HL-60/S4 (cell line): ENCODE measurements at regions not wholly inside any gene's neighbourhood (a gene's known extent, or its start where the extent isn't known, plus 50 kb on each side); places are given as distances from the start of the nearest gene placed in this dataset.
"Not testable (repeated sequence)": the region's sequence is repeated elsewhere in the genome, so short reads cannot be mapped to it uniquely, and the experiment has no call there.

ENCODE experiments used
- in situ Hi-C: fragments of 300-500 bp; cut with MboI; formaldehyde crosslinking; loops from 2 replicates; pipeline ENCODE4 v1.14.3; 2022; ENCODE audit warnings: low sequenced_read_pairs

- in situ Hi-C loops: no loop called here
Observed at GRCh38 chrX:97995834-97996233, 1112.1 kb downstream of the RPA4 start.

GRCh38 chrX:98028691-98029090 is 1145.0 kb downstream of the RPA4 start:
- in situ Hi-C loops: no loop called here

- in situ Hi-C loops: no loop called here
Observed at GRCh38 chrX:98029861-98030260, 1146.2 kb downstream of the RPA4 start.

GRCh38 chrX:98057176-98057575 is 1173.5 kb downstream of the RPA4 start:
- in situ Hi-C loops: no loop called here

- in situ Hi-C loops: no loop called here
Observed at GRCh38 chrX:98065151-98065550, 1181.4 kb downstream of the RPA4 start.

GRCh38 chrX:98067611-98068010 is 1183.9 kb downstream of the RPA4 start:
- in situ Hi-C loops: no loop called here

- in situ Hi-C loops: no loop called here
Observed at GRCh38 chrX:98068024-98068580, 1184.4 kb downstream of the RPA4 start.

GRCh38 chrX:98071331-98071730 is 1187.6 kb downstream of the RPA4 start:
- in situ Hi-C loops: no loop called here

- in situ Hi-C loops: no loop called here
Observed at GRCh38 chrX:98077440-98077839, 1193.7 kb downstream of the RPA4 start.

- in situ Hi-C loops: no loop called here
Observed at GRCh38 chrX:98111684-98112083, 1228.0 kb downstream of the RPA4 start.

GRCh38 chrX:98114021-98114420 is 1230.3 kb downstream of the RPA4 start:
- in situ Hi-C loops: no loop called here

GRCh38 chrX:98141466-98141865 is 1257.8 kb downstream of the RPA4 start:
- in situ Hi-C loops: no loop called here

GRCh38 chrX:98191003-98191402 is 1307.3 kb downstream of the RPA4 start:
- in situ Hi-C loops: no loop called here

GRCh38 chrX:98194036-98194435 is 1310.3 kb downstream of the RPA4 start:
- in situ Hi-C loops: no loop called here

GRCh38 chrX:98203800-98204199 is 1320.1 kb downstream of the RPA4 start:
- in situ Hi-C loops: no loop called here

- in situ Hi-C loops: no loop called here
Observed at GRCh38 chrX:98207947-98208346, 1324.2 kb downstream of the RPA4 start.

GRCh38 chrX:98231003-98231402 is 1347.3 kb downstream of the RPA4 start:
- in situ Hi-C loops: no loop called here

GRCh38 chrX:98240061-98240460 is 1356.4 kb downstream of the RPA4 start:
- in situ Hi-C loops: not testable (repeated sequence)

- in situ Hi-C loops: no loop called here
Observed at GRCh38 chrX:98263135-98263534, 1379.4 kb downstream of the RPA4 start.

- in situ Hi-C loops: no loop called here
Observed at GRCh38 chrX:98289726-98290125, 1406.0 kb downstream of the RPA4 start.

GRCh38 chrX:98294310-98294709 is 1410.6 kb downstream of the RPA4 start:
- in situ Hi-C loops: no loop called here

- in situ Hi-C loops: no loop called here
Observed at GRCh38 chrX:98296129-98296528, 1412.4 kb downstream of the RPA4 start.

GRCh38 chrX:98299785-98300184 is 1416.1 kb downstream of the RPA4 start:
- in situ Hi-C loops: no loop called here
